ENCODE measurements at regions not wholly inside any gene's neighbourhood (a gene's known extent, or its start where the extent isn't known, plus 50 kb on each side); places are given as distances from the start of the nearest gene placed in this dataset.

GRCh38 chr13:97520061-97520460, 86.1 kb downstream of the RAP2A start:
- TF ChIP-seq POLR2A (IDR thresholded peaks at IDR 0.05; ENCODE audit: low read length) (no peak), GATA1 (IDR thresholded peaks at IDR 0.05; ENCODE audit: low read depth, low read length) (no peak)

All from erythroblast (primary cell).